HG02981 (cell line): ENCODE measurements at regions not wholly inside any gene's neighbourhood (a gene's known extent, or its start where the extent isn't known, plus 50 kb on each side); places are given as distances from the start of the nearest gene placed in this dataset.
"Not testable (repeated sequence)": the region's sequence is repeated elsewhere in the genome, so short reads cannot be mapped to it uniquely, and the experiment has no call there.

Source experiments
- ATAC-seq: cut with Tn5 transposase; IDR thresholded peaks from one replicate; pipeline ENCODE4 v1.9.1; 2021; ENCODE audit warnings: mild to moderate bottlenecking, moderate library complexity; ENCODE audit not compliant: unreplicated experiment

DNA sequence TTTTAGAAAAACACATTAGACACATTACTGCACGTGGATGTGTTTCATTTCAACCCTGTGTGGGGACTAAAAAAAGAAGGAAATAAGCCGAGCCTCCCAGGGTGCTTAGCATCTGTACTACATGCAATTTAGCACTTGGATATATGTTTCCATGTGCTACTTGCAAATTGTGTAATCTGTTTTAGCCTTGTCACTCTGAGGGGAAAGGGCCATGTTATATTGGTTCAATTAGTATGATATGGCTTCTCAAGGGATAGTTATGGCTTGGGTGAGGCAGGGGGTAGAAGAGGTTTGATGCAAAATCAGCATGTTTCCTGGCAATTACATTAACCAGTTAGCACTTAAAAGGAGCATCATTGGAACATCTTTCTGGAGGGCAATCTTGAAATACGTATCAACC, 353.5 kb upstream of the GOT2 start:
- ATAC-seq: no peak

DNA sequence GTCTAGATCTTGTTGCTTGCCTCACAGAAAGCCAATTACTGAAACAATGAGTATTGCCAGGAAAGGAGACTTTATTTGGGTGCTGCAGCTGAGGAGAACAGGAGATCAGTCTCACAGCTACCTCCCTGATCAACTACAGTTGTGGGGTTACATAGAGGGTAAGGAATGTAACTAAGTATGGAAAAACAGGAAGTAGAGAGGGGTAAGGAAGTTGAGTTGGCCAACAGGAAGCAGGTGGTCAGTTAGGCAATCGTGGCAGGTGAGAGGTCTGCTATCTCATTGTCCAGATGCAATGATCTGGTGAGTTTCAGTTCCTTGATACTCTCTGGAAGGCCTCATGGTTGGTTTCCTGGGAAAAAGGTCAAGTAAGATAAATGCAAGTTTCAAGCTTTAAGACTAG, 333.1 kb upstream of the GOT2 start:
- no peak for ATAC-seq

DNA sequence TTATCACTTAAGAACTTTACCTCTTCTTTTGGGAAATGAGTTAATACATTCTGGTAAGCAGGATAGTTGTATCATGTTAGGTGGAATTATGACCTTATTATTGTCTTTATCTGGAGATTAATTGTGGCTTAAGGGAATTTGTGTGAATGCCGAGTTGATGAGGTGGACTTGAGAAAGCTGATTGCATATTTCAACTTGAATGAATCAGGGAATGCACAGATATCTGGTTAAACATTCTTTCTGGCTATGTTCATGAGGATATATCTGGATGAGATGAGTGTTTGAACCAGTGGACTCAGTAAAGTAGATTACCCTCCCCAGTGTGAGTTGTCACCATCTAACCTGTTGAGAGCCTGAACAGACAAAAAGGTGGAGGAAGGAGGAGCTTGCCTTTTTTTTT, 326.1 kb upstream of the GOT2 start:
- no peak for ATAC-seq

DNA sequence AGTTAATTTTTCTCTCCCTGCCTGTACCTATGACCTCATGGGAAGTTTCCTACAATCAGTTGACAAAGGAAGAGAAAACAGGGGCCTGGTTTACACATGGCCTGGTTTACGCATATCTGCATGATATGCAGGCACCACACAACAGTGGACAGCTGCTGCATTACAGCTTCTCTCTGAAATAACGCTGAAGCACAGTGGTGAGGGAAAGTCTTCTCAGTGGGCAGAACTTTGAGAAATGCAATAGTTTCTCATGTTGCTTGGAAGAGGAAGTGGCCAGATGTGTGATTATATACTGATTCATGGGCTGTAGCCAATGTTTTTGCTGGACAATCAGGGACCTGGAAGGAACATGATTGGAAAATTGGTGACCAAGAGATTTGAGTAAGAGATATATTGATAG, 324.1 kb upstream of the GOT2 start:
- ATAC-seq: no peak

DNA sequence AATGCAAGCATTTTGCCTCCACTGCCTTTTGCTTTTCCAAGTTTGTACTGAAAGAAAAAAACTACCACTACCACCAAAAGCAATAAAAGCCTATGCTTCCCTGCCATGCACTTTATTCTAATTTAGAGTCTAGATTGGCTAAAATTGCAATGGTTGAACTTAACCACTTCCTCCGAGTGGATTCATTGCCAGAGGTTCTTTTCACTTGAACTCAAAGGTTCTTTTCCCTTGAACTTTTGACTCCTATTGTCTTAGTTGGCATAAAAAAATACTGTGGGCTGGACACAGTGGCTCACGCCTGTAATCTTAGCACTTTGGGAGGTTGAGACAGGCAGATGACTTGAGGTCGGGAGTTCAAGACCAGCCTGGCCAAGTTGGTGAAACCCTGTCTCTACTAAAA, 319.8 kb upstream of the GOT2 start:
- ATAC-seq: no peak

DNA sequence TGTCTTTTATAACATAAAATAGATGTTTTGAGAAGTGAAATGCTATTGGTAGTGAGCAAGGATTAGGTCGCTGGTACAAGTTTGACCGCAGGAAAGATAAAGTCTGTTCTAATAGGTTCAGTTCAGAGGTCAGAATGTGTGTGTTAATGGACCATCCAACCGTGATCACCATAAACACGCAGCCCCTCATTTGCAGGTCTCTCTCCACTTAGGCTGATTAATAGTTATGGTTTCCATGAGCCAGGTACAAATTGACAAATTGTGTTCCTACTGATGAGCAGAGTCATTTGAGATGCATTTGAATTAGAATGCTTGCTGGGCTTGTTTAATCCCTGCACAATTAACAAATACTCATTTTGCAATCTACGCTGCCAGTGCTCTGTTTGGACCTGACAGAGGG, 318.1 kb upstream of the GOT2 start:
- ATAC-seq: no peak

DNA sequence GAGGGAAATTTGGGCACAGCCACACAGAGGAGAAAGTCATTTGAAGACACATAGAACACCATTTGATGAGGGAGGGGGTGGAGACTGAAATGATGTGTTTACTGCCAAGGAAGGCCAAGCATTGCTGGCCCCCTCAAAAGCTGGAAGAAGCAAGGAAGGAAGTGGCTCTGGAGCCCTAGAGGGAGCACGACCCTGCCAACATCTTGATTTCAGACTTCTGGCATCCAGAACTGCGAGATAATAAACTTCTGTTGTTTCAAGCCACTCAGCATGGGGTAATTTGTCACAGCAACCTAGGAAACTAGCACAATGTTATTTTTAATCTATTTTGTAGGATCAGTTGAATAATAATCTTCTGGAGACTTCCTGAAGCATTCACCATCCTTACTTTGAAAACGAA, 314.8 kb upstream of the GOT2 start:
- no peak for ATAC-seq

DNA sequence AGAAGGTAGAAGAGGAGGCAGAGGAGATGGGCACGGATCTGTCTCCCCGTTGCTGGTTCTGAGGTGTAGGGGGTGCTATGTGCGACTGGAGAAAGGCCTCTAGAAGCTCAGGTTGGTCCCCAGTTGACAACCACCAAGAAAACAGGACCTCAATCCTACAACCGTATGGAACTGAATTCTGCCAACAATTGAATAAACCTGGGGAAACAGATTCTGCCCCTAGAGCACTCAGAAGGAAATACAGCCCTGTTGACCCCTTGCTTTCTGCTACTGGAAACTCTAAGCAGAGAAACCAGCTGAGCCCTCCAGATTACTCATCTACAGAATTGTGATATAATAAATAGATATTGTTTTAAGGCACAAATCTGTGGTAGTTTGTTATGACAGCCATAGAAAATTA, 313.0 kb upstream of the GOT2 start:
- no peak for ATAC-seq

DNA sequence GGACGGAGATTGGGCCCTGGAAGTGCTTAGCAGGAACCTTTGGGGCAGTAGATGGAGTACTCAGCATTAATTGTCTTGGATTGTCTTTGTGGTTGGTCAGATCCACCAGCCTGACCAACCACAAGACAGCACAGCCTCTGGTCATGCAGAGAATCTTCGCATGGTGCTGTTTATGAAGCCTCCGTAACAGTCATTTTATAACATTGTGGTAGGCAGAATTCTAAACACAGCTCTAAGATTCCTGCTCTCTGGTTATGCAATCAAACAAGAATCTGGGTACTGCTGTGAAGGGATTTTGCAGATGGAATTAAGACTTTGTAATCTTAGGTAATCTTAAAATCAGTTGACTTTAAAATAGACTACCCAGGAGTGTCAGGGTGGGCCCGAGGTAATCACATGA, 312.2 kb upstream of the GOT2 start:
- ATAC-seq: no peak

DNA sequence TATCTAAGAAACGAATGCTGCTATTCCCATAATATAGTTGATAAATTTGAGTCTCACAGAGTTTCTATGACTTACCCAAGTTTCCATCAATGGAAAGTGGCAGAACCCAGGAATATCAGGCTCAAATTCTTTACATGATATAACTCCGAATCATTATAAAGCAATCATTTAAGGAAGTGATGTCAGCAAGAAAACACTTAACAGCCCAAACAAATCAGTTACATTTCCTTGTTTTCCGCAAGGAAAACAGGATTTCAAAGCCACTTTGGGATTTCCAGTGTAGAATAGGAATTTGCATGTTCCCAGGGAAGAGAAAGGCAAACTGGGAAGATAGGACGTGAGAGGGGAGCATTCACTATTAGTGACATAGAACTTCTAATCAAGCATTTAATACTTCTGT, 311.4 kb upstream of the GOT2 start:
- ATAC-seq: no peak

DNA sequence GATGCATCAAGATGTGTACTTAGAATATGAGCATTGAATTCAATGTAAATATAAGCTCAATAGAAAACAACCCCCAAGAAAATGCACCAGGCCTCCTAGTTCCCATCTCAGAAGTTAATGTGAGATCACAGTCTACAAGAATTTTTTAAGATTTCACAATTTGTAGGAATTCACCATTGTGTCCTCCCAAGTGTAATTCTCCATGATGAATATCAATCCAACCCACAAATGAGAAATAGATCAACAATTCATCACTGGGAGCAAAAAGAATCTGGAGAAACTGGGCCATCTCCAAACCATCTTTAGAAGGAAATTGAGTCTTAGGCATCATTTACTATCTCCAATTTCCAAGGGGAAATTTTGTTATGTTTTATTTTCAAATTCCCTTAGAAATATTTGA, 310.5 kb upstream of the GOT2 start:
- no peak for ATAC-seq

DNA sequence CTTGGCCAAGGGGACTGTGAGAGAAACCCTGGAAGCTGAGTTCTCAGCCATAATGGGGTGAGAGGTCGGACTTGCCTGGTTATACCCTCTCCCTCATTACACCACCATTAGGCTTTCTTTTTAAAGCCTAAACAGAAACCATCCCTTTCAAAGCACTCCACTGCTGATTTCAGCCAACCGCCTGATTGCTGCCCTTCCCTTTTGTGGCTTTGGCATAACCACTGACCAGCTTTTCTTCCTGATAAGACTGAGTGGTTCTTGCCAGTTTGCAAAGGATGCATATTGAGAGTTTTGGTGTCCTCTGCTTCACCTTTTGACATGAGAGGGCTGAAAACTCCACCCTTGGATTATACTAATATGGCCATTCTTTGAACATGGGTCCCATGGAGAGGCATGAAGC, 308.2 kb upstream of the GOT2 start:
- no peak for ATAC-seq

DNA sequence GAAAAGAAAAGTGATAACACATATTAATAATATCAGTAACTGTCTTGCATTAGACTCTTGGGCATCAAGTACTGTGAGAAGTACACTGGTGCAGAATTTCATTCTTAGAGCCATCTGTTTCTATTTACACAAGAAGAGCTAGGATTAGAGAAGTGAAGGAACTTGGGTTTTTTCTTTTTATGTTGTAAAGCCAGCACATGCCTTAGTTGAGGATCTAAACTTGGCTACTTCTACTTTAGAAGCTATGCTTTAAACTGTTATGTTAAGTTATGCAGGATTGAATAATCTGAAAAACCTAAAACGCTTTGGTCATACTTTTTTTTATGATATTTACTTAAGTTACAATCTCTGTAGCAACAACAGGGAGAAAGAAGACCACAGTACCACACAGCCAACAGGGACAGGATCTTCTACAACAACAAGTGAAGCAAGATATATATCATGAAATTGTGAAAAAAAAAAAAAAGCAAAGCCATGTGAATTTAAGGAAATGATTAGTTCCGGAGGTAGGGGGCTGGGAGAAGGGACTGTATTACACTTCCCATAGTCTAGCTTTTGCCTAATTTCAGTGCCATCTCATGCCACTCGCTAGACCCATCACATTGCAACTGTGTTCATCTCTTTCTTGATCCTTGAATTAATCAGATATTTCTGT, 305.1 kb upstream of the GOT2 start:
- ATAC-seq: no peak

DNA sequence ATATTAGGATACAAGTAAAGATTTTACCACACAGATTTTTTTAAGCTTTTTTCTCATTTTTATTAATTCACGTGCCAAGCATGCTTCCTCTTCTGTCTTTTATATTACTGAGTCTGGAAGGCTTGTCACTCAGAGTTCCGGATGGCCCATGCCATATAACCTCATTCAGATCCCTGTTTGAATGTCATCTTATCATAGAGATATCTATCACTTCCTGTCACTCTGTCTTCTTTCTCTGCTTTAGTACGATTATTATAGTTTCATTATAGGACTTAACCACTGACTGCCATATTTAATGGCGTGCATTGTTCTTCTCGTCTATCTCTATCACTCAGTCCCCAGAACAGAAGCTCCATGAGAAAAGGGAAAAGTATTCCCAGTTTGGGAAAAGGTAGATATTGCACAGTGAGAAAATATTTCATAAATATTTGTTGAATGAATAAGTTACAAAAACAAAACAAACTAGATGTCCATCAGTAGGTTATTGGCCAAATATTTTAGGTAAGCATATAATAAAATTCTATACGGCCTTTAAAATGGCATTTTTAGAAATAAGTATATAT, 296.9 kb upstream of the GOT2 start:
- no peak for ATAC-seq

DNA sequence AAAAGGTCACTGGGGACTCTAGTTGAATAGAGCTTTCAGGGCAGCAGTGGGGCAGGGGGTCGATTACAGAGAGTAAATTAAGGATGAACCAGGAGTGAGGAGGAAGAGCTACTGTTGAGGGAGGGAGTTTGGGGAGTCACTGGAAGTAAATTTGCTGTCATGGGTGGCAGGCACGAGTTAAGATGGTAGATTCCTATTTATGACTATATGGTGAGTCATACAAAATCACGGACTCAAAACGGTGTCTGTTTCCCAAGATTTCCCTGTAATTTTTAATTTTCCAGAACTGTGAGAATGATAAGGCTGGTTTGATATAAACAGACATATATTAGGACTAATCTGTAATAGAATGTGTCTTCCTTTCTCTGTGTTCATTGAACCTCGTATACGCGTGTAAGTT, 287.6 kb upstream of the GOT2 start:
- no peak for ATAC-seq

DNA sequence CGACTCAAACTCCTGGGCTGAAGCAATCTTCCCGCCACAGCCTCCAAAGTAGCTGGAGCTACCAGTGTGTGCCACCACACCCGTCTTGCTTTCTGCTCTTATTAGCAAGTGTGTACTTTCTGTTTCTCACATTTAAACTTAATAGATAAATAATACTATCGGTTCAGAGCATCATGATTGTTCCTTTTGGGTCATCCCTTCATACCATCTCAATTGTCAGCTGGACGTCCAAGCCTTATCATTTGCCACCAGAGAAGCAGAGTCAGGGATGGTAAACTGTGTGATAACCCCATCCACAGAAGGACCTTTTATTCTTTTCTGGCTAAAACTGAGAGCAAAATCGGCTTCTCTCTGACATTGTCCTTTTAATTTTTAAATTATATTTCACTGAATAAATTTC, 279.8 kb upstream of the GOT2 start:
- ATAC-seq: no peak

DNA sequence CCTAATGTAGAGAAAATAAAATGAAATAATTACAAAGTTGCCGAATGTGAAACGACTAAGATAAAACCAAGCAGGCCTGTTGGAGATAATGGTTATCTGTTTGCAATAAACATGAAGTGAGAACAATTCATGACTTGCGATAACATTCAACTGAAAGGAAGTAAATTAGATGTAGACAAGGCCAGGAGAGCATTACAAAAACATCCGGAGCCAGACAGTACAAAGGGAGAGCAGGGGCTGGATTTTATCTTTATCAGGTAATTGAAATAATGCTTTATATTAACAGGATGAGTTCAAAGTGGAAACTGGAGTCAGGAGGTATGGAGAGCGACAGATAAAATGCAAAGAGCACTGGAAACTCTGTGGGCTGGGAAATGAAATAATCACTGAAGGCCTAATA, 265.6 kb upstream of the GOT2 start:
- no peak for ATAC-seq

DNA sequence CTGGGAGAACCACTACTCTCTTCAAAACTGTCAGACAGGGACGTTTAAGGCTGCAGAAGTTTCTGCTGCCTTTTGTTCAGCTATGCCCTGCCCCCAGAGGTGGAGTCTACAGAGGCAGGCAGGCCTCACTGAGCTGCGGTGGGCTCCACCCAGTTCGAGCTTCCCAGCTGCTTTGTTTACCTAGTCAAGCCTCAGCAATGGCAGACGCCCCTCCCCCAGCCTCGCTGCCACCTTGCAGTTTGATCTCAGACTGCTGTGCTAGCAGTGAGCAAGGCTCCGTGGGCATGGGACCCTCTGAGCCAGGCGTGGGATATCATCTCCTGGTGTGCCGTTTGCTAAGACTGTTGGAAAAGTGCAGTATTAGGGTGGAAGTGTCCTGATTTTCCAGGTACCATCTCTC, 258.6 kb upstream of the GOT2 start:
- not testable (repeated sequence) for ATAC-seq

DNA sequence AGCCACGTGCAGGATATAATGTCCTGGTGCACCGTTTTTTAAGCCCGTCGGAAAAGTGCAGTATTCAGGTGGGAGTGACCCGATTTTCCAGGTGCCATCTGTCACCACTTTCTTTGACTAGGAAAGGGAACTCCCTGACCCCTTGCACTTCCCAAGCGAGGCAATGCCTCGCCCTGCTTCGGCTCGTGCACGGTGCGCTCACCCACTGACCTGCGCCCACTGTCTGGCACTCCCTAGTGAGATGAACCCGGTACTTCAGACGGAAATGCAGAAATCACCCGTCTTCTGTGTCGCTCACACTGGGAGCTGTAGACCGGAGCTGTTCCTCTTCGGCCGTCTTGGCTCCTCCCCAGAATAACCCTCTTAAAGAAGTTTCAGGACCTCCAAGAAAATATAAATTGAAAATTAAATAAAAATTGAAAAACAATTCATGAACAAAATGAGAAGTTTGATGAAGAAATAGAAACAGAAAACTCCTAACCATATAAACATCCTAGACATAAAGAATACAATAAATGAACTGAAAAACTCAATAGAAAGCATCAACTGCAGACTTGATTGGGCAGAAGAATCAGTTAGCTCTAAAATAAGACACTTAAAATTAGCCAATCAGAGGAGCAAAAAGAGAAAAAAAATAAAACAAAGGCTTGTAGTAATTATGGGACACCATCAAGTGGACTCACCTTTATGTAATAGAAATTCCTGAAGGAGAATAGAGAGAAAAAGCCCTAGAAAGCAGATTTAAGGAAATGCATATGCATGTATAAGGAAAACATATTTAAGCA, 249.3 kb upstream of the GOT2 start:
- ATAC-seq: not testable (repeated sequence)

DNA sequence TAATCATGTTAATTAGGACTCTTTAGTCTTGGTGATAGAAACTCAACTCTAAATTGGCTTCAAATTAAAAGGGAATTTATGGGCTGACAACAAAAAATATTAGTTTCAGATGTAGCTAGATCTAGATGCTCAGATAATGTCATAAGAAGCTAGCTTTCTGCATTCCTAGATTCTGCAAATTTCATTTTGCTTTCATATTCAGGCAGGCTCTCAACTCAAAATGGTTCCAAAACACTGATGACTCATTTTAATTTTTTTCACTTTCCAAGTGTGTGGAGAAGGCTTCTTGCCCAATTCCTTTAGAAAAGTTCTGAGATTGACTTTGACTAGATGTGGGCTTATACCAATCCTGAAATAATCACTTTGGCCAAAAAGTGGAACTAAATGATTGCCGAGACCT, 236.7 kb upstream of the GOT2 start:
- ATAC-seq: no peak

DNA sequence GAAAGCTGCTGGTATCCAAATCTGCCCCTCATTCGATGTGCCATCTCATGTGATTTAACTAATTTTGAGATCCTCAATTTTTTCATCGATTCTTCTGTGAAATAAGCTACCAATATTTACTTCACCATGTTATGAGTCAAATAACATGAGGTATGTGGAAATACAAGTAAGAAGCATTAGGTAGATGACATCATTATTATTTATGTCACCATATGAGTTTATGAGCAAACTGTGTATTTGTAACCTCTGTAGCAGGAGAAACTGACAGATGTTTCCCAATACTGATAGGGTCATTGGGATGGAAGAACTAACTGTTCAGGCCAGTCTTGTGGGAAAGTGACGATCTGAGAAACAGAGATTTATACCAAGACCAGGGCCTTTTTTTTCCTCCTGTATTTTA, 229.4 kb upstream of the GOT2 start:
- ATAC-seq: no peak

DNA sequence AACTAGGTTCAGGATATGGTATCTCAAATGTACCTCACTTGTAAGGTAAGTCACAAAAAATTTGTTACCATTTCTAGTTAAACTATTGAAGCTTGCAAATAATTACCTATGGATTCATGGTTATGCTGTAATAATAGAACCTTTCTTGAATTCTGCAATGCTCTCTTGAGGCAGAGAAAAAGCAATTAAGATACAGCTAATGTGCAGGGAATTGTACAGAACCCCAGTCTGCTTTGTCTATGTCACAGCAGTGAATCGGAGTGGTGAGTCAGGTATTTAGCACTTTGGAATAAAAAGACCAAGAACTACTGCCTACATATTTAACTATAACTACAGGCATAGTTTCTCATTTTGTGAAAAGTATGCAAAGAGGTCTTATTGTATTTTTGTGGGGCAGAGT, 228.7 kb upstream of the GOT2 start:
- ATAC-seq: no peak

DNA sequence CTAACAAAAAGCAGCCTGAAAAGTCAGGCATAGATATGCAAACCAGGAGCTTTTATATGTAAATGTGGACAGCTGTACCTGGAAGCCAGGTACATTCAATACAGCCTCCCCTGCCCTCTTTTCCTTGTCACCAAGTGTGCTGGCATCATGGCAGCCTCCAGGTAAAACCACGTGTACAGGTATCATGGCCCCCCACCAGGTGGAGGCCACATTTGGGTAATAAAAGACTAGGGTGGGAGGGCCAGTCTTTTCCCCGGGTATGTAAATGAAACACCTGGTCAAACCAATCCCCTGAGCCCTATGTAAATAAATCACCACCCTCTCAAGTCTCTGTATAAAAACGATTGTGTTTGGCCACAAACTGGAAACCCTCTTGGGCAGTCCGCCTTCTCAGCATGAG, 226.4 kb upstream of the GOT2 start:
- no peak for ATAC-seq
